GM19035 (cell line): ENCODE measurements at regions not wholly inside any gene's neighbourhood (a gene's known extent, or its start where the extent isn't known, plus 50 kb on each side); places are given as distances from the start of the nearest gene placed in this dataset.

Experiments
- ATAC-seq: cut with Tn5 transposase; IDR thresholded peaks from one replicate; pipeline ENCODE4 v1.9.1; 2021; ENCODE audit not compliant: unreplicated experiment

GRCh38 chr14:58697930-58698642 lies 60.3 kb downstream of the DACT1 start:
- no peak for ATAC-seq

- no peak for ATAC-seq
Observed at GRCh38 chr14:58699681-58700205, 62.0 kb downstream of the DACT1 start.

DNA sequence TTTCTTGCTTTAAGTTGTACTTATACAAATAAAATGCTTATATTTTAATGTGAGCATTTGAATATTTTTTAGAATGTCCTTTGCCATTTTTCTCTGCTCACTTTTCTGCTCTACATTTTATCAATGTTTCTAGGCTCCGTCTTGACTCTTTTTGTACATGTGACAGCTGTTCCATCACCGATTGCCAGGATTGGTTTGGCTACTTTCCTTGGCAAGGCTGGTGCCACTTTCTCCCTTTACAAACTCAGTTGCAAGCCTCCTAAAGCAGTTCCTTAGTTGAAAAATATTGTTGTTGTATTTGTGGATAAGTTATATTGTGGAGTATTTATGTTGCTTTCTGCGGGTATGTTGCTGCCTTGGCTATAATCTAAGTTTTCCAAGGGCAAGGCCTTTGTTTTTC lies 63.4 kb downstream of the DACT1 start:
- ATAC-seq: no peak

- no peak for ATAC-seq
Observed at GRCh38 chr14:58701604-58702003, 63.8 kb downstream of the DACT1 start.

DNA sequence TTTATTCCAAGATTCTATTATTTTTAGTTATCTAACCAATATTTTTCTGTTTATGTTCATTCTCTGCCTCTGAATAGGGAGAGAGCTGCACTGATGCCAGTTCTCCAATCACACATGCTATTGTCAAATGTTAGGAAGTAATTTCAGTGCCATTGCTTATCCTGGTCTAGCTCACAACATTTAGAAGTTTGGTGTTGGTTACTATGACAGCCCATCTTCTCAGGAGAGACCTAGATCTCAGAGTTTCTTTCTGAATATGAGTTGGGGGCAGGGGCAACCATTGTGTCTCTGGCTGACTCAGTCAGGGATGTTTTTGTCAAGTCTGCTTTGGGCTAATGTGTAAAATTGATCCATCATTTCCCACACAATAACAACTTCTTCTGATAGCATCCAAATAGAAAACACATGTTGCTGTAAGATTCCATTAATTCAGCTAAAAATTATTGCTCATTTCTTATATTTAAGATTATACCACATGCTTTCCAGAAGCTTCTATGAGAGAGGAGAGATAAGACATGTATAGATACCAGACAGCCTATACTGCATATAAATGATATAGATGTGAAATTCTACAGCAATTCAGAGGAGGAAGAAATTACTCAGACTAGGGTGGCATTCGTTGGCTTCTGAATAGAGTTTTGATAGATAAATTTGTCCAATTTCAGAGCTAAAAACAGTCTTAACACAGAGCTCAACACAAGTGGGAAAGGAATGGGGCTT lies 64.8 kb downstream of the DACT1 start:
- no peak for ATAC-seq

DNA sequence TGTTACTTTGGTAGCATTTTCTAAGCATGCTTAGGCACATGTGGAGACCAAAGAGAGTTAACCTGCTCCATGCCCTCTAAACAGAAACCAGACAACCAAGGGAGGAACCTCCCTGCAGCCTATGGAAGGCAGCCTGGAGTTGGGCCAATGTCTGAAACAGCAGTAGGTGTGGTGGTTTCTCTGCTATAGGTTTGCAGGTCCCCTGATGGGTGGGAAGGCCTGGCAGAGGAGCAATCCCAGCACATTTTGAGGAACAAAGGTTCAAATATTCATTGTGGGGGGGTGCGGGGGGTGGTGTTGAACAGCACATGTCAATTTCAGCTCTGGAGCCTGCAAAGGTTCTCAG lies 65.4 kb downstream of the DACT1 start:
- ATAC-seq: no peak

- no peak for ATAC-seq
Observed at GRCh38 chr14:58705066-58705465, 67.3 kb downstream of the DACT1 start.

DNA sequence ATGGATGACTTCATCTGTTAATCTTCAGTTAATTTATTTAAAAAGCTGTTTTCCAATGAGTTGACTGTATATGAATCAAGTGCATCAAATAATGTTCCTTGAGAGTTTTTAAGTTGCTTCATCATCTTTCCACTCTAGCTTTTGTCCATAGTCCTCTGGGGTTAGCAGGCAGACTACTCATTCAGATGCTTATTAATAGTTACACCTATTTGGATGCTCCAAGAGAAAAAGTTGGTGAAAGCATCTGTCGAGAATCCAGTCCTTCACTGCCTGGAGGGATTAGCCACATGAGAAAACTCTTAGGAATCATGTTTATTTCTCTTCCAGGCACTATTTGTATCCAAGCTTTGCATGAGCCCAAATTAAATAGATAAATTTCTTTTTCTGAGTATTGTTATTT lies 70.2 kb downstream of the DACT1 start:
- ATAC-seq: no peak

- ATAC-seq: no peak
Observed at GRCh38 chr14:58709949-58710348, 72.2 kb downstream of the DACT1 start.

GRCh38 chr14:58711382-58711781 lies 73.6 kb downstream of the DACT1 start:
- no peak for ATAC-seq

GRCh38 chr14:58712357-58712756 lies 74.6 kb downstream of the DACT1 start:
- ATAC-seq: no peak

DNA sequence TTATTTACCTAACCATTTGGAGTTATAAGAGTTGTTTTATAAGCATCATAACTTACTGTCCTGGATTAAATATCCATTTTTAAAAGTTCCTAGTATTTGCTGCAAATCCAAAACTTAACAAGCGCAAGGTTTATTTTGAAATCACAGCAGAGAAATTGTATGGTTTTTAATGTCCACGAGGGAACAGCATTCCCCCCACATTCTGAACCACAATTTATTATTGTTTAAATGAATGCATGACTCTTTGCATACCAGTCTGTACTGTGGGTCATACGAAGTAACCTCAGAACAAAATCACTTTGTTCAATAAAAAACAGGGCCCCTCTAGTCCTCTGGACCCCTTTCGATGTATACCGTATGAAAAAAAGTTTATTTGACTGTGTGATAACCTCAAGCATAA lies 75.9 kb downstream of the DACT1 start:
- no peak for ATAC-seq

DNA sequence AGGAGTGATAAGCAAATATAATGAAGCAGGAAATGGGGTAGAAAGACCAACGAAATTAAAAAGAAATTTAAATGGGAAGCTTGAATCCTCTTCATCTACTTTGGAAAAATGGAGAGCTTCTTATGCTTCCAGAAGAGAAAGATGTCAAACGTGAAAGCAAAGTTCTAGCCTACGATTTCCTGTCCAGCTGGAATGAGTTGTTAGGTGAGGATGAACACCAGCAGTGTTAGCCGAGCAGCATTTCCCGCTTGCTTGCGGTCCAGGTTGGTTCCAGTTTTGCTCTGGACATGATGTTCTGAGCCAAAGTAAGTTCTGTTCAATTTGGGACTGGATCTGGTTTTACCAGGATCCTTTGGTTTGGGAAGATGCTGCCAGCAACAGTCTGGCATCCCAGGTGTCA lies 78.9 kb downstream of the DACT1 start:
- no peak for ATAC-seq

GRCh38 chr14:58717211-58717610 lies 79.4 kb downstream of the DACT1 start:
- ATAC-seq: no peak

GRCh38 chr14:58717813-58718212 lies 80.1 kb downstream of the DACT1 start:
- no peak for ATAC-seq

- no peak for ATAC-seq
Observed at GRCh38 chr14:58718226-58719205, 80.8 kb downstream of the DACT1 start.

DNA sequence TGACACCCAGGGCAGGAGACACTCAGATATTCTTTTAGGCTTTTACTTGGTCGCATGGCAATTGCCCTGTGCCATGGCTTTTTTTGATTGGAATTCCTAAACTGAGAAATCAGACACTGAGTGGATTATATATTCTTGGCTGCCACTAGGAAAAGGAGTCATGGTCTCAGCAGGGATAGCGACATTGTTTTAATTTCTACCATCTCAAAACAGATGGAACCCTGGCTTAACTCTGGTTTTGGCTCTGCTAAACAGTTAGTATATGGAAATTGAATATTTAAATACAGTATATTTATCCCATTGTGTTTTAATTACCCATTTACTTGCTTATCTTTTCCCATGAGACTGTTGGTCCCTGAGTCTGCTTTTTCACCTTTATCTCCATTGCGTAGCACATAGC lies 84.0 kb downstream of the DACT1 start:
- no peak for ATAC-seq

GRCh38 chr14:58722441-58722840 lies 84.7 kb downstream of the DACT1 start:
- ATAC-seq: no peak

DNA sequence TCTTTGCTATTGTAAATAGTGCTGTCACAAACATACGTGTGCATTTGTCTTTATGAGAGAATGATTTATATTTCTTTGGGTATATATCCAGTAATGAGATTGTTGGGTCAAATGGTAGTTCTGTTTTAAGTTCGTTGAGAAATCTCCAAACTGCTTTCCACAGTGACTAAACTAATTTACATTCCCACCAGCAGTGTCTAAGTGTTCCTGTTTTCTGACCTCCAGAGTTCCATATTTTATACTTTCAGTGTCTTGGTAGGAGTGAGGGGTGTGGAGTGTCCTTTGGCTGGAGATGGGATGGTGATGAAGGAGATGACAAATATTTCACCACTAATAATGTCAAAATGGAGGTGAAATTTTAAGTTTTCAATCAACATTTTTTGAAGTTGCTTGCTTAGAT lies 86.4 kb downstream of the DACT1 start:
- ATAC-seq: no peak

- no peak for ATAC-seq
Observed at GRCh38 chr14:58724702-58725101, 86.9 kb downstream of the DACT1 start.

- no peak for ATAC-seq
Observed at GRCh38 chr14:58725226-58725625, 87.5 kb downstream of the DACT1 start.
